Testis (tissue), 2 donors: ENCODE measurements at regions not wholly inside any gene's neighbourhood (a gene's known extent, or its start where the extent isn't known, plus 50 kb on each side); places are given as distances from the start of the nearest gene placed in this dataset.

ENCODE experiments used
- POLR2A ChIP-seq: fragments of 450-650 bp; IDR thresholded peaks from one replicate; pipeline ENCODE4 v1.6.1; 2017; ENCODE audit warnings: antibody characterized with exemption, mild to moderate bottlenecking, moderate library complexity
- TF ChIP-seq, protein P1 (sequence below), 3 experiments: fragments of 450-650 bp in 2 of 3; fragments of 200-600 bp in 1 of 3; sonication (generic) in 1 of 3; IDR thresholded peaks; one replicate each; pipeline ENCODE4 v1.5.1; 2016 to 2019; ENCODE audit warnings: antibody characterized with exemption in 3 of 3, mild to moderate bottlenecking in 2 of 3, moderate library complexity in 1 of 3

DNA sequence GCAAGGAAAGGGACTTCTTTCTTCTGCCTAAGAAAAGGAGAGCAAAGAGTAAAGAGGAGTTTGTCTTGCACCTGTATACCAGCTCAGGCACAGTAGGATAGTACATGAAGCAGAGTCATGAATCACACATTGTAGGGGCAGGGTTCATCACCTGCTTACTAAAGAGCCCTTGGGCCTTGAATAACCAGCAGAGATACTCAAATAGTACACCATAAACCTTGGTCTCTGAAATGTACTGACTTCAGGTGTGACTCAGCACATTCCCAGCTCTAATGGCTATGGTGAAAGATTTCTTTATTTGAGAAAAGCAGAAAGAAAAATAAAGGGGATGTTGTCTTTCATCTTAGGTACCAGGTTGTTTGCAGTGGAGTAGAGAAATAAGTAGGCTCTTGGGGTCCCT is 122.8 kb downstream of the KDM5D start:
- TF ChIP-seq, protein P1, sequence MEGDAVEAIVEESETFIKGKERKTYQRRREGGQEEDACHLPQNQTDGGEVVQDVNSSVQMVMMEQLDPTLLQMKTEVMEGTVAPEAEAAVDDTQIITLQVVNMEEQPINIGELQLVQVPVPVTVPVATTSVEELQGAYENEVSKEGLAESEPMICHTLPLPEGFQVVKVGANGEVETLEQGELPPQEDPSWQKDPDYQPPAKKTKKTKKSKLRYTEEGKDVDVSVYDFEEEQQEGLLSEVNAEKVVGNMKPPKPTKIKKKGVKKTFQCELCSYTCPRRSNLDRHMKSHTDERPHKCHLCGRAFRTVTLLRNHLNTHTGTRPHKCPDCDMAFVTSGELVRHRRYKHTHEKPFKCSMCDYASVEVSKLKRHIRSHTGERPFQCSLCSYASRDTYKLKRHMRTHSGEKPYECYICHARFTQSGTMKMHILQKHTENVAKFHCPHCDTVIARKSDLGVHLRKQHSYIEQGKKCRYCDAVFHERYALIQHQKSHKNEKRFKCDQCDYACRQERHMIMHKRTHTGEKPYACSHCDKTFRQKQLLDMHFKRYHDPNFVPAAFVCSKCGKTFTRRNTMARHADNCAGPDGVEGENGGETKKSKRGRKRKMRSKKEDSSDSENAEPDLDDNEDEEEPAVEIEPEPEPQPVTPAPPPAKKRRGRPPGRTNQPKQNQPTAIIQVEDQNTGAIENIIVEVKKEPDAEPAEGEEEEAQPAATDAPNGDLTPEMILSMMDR (IDR thresholded peaks at IDR 0.05) = no peak
- no peak for TF ChIP-seq POLR2A
